ENCODE measurements at regions not wholly inside any gene's neighbourhood (a gene's known extent, or its start where the extent isn't known, plus 50 kb on each side); places are given as distances from the start of the nearest gene placed in this dataset.

- Histone ChIP-seq H3K27ac (no peak overlapping the region), H3K36me3 (no peaks in the 10 kb centered on the region), H3K4me3 (no peak overlapping the region), H3K9me3 (no peaks in the 10 kb centered on the region), H3K27me3 (no peaks in the 10 kb centered on the region), H3K4me1 (no peaks in the 10 kb centered on the region)
- intact Hi-C loops (cut with DNase I), result no loop called here
- no peak for DNase-seq
- no peak for TF ChIP-seq POLR2A (IDR thresholded peaks at IDR 0.05)
- no peak for TF ChIP-seq POLR2AphosphoS5 (IDR thresholded peaks at IDR 0.05)
- TF ChIP-seq CTCF (IDR thresholded peaks at IDR 0.05), result no peak
- no peak for TF ChIP-seq EP300 (IDR thresholded peaks at IDR 0.05)
- 51 to 55% methylated on average over 3 of the region's 3 CpGs for WGBS, 2 donors
Measured at GRCh38 chr13:48858122-48858902, 117.4 kb upstream of the FNDC3A start.

- Histone ChIP-seq H3K27ac (peak overlapping the region in 1 of 4 donors; percentile 16), H3K27me3 (no peaks in the 10 kb centered on the region), H3K4me1 (no peaks in the 10 kb centered on the region), H3K9me3 (no peaks in the 10 kb centered on the region), H3K36me3 (no peaks in the 10 kb centered on the region), H3K4me3 (no peak overlapping the region)
- intact Hi-C loops (cut with DNase I), result no loop called here
- no peak for DNase-seq
- WGBS, 2 donors, result 16 to 50% methylated on average over 3 of the region's 3 CpGs
- no peak for TF ChIP-seq CTCF (IDR thresholded peaks at IDR 0.05)
- TF ChIP-seq POLR2A (IDR thresholded peaks at IDR 0.05), result no peak
- TF ChIP-seq EP300 (IDR thresholded peaks at IDR 0.05), result no peak
- no peak for TF ChIP-seq POLR2AphosphoS5 (IDR thresholded peaks at IDR 0.05)
Measured at GRCh38 chr13:48859272-48860105, 116.2 kb upstream of the FNDC3A start.

GRCh38 chr13:48860364-48860763 is 115.3 kb upstream of the FNDC3A start:
- Histone ChIP-seq H3K9me3 (no peaks in the 10 kb centered on the region), H3K27me3 (no peaks in the 10 kb centered on the region), H3K4me3 (no peak overlapping the region), H3K27ac (no peak overlapping the region), H3K4me1 (no peaks in the 10 kb centered on the region), H3K36me3 (no peaks in the 10 kb centered on the region)
- no peak for DNase-seq
- intact Hi-C loops (cut with DNase I), result no loop called here
- TF ChIP-seq POLR2A (IDR thresholded peaks at IDR 0.05), result no peak
- WGBS, 2 donors, result 84 to 91% methylated on average over 1 of the region's 1 CpG

GRCh38 chr13:48862572-48862971 is 113.1 kb upstream of the FNDC3A start:
- peak overlapping the region in 1 of 4 donors; percentile 23 for H3K27ac ChIP-seq
- H3K4me1 ChIP-seq, result no peaks in the 10 kb centered on the region
- no peaks in the 10 kb centered on the region for H3K27me3 ChIP-seq
- DNase-seq, result no peak
- no peak overlapping the region for H3K4me3 ChIP-seq
- no peaks in the 10 kb centered on the region for H3K9me3 ChIP-seq
- intact Hi-C loops (cut with DNase I), result no loop called here
- TF ChIP-seq EP300 (IDR thresholded peaks at IDR 0.05), result peak in 2 of 4 donors; percentile 51
- TF ChIP-seq POLR2AphosphoS5 (IDR thresholded peaks at IDR 0.05), result peak in 1 of 4 donors; percentile 42
- no peak for TF ChIP-seq CTCF (IDR thresholded peaks at IDR 0.05)
- no peak for TF ChIP-seq POLR2A (IDR thresholded peaks at IDR 0.05)
- 51 to 75% methylated on average over 3 of the region's 3 CpGs for WGBS, 2 donors
- no peaks in the 10 kb centered on the region for H3K36me3 ChIP-seq

- Histone ChIP-seq H3K4me3 (no peak overlapping the region), H3K4me1 (no peaks in the 10 kb centered on the region), H3K27me3 (no peaks in the 10 kb centered on the region), H3K36me3 (no peaks in the 10 kb centered on the region), H3K9me3 (no peaks in the 10 kb centered on the region), H3K27ac (no peak overlapping the region)
- DNase-seq, result no peak
- intact Hi-C loops (cut with DNase I), result no loop called here
- TF ChIP-seq CTCF (IDR thresholded peaks at IDR 0.05), result no peak
- no peak for TF ChIP-seq EP300 (IDR thresholded peaks at IDR 0.05)
- no peak for TF ChIP-seq POLR2AphosphoS5 (IDR thresholded peaks at IDR 0.05)
- TF ChIP-seq POLR2A (IDR thresholded peaks at IDR 0.05), result no peak
Measured at GRCh38 chr13:48864100-48864499, 111.6 kb upstream of the FNDC3A start.

Data from sigmoid colon (tissue), 6 donors.